GM10248 (cell line): ENCODE measurements at regions not wholly inside any gene's neighbourhood (a gene's known extent, or its start where the extent isn't known, plus 50 kb on each side); places are given as distances from the start of the nearest gene placed in this dataset.

Experiments used
- CTCF ChIA-PET: fragments of 300-600 bp; sonication (Branson Sonifier 250); formaldehyde crosslinking; extraction: SDS; loops from one replicate; lab custom pipeline; 2021; ENCODE audit warnings: antibody characterized with exemption; lab: Yijun Ruan, JAX
- POLR2A ChIA-PET: fragments of 350-650 bp; sonication (Branson Sonifier 250); formaldehyde crosslinking; extraction: SDS; loops from one replicate; lab custom pipeline; 2020; ENCODE audit warnings: antibody characterized with exemption; lab: Yijun Ruan, JAX
- DNase-seq: peaks from one replicate; pipeline ENCODE4 v3.0.0; 2012; ENCODE audit errors: extremely low spot score
- CTCF ChIP-seq: IDR thresholded peaks from 2 replicates; pipeline ENCODE4 v1.5.1; 2012; ENCODE audit warnings: mild to moderate bottlenecking, low read depth; ENCODE audit errors: extremely low read depth, missing control alignments, control extremely low read depth

- TF ChIP-seq CTCF: no peak
- DNase-seq: no peak
- POLR2A ChIA-PET: no interaction called here
- CTCF ChIA-PET: interaction anchor here (1.4 to 2.0 kb wide), 2 partner anchors 12 to 15 kb away, joined by 4 to 5 read pairs; no protein-coding TSS in a partner anchor
Measured at GRCh38 chr2:126382998-126383397, 273.0 kb upstream of the GYPC start.

- CTCF ChIA-PET: interaction anchor here (1.4 to 2.0 kb wide), 2 partner anchors 13 to 14 kb away, joined by 4 to 5 read pairs; no protein-coding TSS in a partner anchor
- no peak for TF ChIP-seq CTCF
- DNase-seq: no peak
- POLR2A ChIA-PET: no interaction called here
Measured at GRCh38 chr2:126383800-126384199, 272.2 kb upstream of the GYPC start.

- POLR2A ChIA-PET: no interaction called here
Measured at GRCh38 chr2:126385441-126385840, 270.5 kb upstream of the GYPC start.

GRCh38 chr2:126385983-126386382 lies 270.0 kb upstream of the GYPC start:
- CTCF ChIA-PET: no interaction called here
- POLR2A ChIA-PET: no interaction called here
- no peak for TF ChIP-seq CTCF
- no peak for DNase-seq

More at GRCh38 chr2:126385441-126385840, 270.5 kb upstream of the GYPC start:
- CTCF ChIA-PET: no interaction called here
- TF ChIP-seq CTCF: no peak
- no peak for DNase-seq

GRCh38 chr2:126389446-126389845 lies 266.5 kb upstream of the GYPC start:
- POLR2A ChIA-PET: no interaction called here
- TF ChIP-seq CTCF: no peak

GRCh38 chr2:126392889-126393288 lies 263.1 kb upstream of the GYPC start:
- POLR2A ChIA-PET: no interaction called here
- CTCF ChIA-PET: no interaction called here
- TF ChIP-seq CTCF: no peak
- DNase-seq: no peak

More at GRCh38 chr2:126389446-126389845, 266.5 kb upstream of the GYPC start:
- no peak for DNase-seq
- CTCF ChIA-PET: interaction anchor here (1.1 kb wide), 1 partner anchor 24 kb away, joined by 3 read pairs; no protein-coding TSS in a partner anchor
